Activated CD4-positive, CD25-positive, alpha-beta regulatory T cell treated with anti-CD3 and anti-CD28 coated beads, Interleukin-2, amount 50 U/mL, for 16 hours (primary cell): ENCODE measurements at regions not wholly inside any gene's neighbourhood (a gene's known extent, or its start where the extent isn't known, plus 50 kb on each side); places are given as distances from the start of the nearest gene placed in this dataset.
"Not testable (repeated sequence)": the region's sequence is repeated elsewhere in the genome, so short reads cannot be mapped to it uniquely, and the experiment has no call there.

Experiments used
- DNase-seq: peaks from one replicate; pipeline ENCODE4 v3.0.0-alpha.2; 2020; ENCODE audit warnings: low read depth, low spot score

DNA sequence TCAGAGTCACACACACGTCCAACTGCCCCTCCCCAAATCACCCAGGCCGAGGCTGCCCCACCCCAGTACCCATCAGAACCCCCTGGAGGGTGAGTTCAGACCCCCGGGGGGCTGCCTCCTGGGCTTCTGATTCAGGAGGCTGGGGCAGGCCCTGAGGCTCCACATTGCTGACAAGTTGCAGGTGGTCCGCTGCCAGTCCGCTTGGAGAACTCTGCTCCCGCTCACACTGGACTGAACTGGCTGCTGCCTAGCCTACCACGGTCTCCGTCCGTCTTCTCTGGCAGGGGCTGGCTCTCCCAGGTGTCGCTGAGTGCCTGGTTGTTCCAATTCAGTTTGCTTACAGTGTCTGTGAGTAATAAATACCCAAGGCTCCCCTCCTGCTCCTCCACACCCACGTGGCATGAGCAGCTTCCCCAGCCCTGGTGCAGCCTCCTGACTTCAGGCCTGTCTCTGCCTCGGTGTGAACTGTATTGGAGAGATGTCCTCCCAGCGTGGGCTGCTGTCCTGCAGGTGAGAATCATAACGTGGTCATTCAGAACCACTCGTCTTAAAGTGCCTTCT lies 163.4 kb downstream of the LAT start:
- DNase-seq: no peak

DNA sequence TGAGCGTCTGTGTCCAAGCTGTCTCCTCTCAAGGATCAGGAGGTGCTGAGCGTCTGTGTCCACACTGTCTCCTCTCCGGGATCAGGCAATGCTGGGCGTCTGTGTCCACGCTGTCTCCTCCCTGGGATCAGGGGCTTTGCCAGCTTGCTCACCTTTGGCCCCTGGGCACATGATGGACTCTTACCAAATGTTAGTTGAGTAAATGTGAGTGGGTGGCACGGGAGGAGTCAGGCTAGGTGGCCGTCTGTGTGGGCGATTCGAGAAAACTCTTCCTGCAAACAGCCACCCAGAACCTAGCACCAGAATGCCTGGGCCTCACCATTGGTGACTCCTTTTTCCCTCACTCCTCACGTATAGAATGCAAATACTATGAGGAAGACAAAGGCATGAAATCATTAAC lies 162.9 kb downstream of the LAT start:
- DNase-seq: not testable (repeated sequence)

DNA sequence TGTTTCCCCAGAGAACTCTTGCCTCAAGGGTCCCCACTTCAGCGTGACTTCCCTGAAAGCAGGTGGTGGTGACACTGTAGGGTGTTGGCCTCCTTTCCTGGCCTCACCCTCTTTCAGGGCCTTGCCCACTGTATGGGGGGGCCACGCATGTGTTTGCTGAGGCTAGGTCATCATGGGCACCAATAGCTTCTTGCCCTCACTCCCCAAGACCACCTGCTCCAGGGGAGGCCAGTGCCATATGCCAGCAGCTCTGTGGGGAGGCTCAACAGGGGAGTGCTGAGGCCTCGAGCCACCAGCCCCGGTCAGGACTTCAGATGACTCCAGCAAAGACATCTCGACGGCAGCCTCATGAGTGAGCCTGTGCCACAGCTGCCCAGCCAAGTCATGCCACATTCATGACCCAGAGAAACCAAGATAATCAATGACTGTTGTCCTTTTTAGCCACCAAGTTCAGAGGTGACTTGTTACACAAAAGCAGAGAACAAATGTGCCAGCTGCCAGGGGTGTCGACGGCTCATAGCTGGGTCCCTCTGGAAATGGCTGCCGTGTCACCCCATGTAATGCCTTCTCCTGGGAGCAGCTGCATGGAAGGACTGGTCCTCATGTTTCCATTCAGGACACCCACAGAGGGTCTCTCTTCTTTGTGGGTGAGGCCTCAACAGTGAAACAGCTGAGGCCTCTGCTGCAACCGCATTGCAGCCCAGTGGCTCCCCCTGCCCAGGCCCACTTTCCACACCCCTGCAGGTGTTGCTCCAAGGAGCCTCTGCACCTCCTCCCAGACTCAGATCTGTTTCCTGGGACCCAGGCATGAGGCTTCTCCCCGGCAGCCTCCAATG lies 162.2 kb downstream of the LAT start:
- DNase-seq: not testable (repeated sequence)

DNA sequence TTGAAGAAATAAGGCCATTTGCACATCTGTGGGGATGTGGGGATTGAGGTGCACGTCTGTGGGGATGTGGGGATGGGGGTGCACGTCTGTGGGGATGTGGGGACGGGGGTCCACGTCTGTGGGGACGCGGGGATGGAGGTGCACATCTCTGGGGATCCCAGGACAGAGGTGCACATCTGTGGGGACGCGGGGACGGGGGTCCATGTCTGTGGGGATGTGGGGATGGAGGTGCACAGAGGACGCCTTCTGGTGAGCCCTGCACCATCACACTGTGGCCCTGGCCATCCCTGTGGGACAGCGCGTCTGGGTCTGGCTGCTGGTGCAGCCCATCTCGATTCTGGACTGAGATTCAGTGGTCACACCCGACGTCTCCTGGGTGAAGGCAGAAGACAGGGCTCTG lies 161.4 kb downstream of the LAT start:
- no peak for DNase-seq

DNA sequence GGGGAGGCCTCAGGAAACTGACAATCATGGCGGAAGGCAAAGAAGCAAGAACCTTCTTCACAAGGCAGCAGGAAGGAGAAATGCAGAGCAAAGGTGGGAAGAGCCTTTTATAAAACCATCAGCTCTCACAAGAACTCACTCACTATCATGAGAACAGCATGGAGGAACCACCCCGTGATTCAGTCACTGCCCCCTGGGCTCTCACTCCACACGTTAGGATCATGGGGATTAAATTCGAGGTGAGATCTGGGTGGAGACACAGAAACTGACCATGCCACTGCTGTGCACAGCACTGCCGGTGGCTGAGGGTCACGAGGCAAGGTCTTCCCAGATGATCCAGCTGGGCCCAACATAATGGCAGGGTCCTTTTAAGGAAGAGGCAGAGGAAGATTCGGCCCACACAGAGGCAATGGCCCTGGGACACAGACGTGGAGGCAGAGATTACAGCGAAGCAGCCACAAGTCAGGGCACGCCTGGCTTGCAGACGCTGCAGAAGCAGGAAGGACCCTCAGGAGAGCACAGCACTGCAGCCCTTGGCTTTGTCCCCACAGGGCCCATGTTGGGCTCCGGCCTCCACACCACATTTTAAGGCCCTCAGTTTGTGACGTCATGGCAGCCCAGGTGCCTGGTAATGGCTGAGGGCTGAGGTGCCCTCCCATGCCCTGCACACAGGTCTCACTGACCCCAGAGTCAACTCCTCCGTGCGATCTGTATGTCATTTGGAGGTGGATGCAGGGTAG lies 160.8 kb downstream of the LAT start:
- not testable (repeated sequence) for DNase-seq

DNA sequence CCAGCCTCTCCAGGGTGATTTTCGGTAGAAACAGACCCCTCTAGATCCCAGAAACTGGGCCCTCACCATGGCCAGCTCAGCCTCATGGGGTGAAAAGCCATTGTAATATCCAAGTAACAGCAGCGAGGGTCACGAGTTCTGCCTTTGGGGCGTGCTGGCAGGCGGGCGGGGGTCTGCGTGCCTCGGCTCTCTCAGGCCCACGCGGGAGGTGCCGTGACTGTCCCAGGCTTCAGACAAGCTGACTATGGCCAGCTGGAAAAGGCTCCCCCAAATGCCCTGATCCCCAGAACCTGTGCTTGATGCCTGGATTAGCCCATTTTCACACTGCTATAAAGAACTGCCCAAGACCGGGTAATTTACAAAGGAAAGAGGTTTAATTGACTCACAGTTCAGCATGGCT lies 160.2 kb downstream of the LAT start:
- not testable (repeated sequence) for DNase-seq

DNA sequence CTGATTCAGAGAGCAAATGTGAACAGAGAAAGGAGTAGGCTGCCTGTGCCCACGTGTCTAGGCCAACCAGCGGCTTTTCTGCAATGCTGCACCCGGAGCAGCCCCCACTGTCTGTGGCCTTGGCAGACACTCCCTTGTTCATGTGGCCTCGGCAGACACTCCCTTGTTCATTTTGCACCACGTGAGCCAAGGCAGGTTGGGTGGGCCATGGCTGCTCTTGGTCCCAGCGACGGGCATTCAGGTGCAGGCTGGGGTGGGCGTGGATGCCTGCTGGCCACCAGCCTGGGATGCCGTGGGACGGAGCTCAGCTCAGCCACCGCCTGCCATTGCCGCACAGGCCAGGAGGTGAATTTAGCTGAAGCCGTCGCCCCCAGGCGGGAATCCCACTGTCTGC lies 159.8 kb downstream of the LAT start:
- not testable (repeated sequence) for DNase-seq

DNA sequence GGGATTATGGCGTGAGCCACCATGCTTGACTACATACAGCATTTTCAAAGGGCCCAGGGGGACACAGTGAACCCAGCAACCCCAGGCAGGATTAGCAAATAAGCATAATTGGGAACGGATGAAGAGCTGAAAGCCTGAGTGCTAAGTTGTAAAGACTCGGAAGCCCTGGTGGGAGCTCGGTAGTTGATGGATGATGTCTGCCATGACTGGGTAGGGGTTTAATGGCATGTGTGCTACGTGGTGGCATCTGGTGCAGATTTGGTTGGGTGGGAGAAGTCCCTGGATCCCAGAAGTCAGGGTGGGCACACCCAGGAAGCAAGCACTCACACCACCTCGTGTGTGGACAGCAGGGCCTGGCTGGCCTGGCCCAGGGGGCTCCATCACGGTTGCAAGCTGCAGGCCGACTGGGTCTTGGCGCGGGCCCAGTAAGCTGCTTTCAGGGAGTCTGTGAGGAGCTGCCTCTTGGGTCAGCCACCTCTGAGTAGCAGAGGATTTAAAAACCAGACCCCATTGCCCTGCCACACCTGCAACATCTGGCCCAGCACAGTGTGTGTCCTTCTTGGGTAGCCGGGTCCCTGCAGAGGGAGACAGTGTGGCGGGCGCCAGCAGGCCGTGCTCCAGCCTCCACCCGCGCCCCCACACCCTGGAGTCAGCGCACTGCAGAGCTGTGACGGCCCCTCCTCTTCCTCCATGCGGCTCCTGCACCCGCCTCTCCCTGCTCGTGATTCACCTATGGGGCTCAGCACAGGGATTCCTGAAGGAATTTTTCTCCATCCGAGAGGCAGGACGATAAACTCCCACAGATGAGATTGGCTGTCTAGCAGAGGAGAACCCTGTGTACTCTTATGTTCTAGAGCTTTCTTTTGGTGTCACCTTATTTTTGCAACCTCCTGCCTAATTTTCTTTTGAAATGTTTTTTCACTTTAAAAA lies 159.2 kb downstream of the LAT start:
- not testable (repeated sequence) for DNase-seq

DNA sequence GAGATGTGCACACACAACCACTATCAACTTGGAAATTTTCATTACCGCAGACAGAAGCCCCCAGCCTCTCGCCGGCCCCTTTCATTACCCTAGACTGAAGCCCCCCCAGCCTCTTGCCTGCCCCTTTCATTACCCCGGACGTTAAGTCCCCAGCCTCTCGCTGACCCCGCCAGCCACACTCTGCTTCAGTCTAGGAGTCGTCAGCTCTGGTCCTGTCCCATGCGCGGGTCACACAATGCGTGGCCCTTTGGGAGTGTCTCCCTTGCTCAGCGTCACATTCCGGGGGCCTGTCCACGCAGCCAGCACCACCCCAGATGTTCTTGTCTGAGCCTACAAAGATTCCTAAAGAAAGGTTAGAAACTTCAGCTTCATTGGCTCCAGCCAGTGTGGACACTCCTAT lies 157.7 kb downstream of the LAT start:
- not testable (repeated sequence) for DNase-seq

DNA sequence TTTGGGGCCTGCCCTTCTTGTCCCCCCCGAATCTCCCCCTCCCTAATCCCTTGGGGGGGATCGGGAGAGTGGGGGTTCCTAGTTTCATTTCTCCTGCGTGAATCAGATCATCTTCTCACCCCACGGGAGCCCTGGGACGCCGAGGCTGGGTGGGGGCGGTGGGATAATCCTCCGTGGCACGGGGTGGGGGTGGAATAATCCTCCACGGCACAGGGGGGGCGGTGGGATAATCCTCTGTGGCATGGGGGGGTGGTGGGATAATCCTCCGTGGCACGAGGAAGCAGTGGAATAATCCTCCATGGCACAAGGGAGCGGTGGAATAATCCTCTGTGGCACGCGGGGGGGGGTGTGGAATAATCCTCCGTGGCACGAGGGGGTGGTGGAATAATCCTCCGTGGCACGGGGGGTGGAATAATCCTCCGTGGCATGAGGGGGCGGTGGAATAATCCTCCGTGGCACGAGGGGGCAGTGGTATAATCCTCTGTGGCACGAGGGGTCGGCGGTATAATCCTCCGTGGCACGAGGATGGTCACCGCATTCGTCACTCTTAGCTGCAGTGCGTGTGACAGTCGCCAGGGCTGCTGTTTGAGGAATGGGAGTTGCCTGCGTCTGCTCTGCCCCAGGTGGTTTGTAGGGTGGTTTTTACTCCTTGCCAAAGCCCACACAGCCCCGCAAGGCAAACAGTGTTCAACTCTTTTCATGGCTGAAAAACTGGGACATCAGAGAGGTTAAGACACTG lies 156.9 kb downstream of the LAT start:
- DNase-seq: no peak

DNA sequence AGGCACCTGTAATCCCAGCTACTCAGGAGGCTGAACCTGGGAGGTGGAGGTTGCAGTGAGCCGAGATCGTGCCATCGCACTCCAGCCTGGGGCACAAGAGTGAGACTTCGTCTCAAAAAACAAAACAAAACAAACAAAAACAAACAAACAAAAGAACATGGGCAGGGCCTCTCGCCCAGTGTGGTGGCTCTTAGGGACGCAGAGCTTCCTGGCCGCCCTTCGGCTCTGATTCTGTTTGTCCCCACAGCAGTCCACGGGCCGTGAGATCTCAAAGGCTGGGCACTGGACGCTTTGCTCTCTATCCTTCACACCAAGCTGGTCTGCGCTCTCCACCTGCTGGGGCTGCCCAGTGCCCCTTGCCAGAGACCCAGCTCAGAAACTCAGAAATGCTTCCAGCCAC lies 156.3 kb downstream of the LAT start:
- DNase-seq: not testable (repeated sequence)

DNA sequence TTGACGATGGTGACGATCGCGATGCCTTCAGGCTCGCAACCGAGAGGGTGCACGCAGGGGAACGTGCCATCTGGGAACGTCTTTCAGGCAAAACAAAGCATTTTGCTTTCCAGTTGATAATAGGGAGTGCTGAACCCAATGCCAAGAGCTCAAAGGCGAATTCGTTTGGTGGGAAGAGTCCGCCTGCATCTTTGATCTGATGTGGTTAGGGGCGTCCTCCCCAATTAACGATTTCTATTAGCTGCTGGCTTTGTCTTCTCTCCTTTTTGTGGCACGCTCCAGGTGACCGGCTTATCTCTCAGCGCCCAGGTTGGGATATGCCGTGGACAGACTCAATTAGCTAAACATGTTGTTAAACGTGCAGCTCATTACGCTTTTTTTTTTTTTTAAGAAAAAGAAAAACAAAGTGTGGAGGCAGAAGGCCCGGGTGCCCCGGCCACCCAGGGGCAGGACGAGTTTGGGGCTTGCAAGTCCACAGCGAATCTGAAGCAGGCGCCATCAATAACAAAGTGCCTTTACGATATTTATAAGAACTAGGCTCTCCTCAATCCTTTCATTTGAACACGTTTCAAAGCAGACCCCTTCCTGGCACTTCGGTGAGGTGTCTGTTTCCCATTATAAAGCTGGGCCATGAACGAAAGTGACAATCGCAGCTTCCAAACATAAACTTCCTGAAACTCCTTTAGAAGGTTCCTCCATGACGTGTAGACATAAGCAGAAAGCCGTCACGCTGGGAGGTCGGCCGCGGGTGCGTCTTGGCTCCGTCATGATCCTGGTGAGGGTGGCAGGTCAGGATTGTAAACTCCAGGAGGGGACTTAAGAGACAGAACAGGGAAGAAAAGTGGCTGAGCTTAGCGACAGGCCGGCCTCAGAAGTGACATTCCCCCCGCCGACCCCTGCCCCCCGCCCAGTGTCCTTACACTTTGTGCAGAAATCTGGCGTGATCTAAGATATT lies 155.3 kb downstream of the LAT start:
- DNase-seq: not testable (repeated sequence)

DNA sequence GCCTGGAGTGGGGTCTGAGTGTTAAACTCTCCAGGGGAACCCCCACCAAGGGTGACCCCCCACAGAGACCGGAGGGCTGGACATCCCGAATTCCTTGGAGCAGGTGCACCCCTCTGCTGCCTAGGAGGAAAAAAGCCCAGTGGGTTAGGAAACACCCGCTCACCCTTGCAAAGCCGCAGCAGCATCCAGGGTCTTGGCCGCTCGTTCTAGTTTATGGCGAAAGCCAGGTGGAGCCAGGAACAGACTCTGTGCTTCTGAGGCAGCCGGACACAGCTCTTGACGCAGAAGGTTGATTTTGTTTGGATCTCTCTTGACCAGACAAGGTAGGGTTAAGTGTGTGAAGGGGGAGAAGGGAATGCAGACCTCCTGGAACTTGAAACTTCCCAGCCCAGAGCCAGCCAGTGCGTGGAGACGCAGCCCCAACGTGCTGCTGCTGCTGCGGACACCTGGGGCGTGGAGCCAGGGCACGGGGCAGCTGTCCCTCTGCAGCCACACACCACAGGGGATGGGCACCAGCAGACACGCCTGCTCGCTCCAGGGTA lies 154.5 kb downstream of the LAT start:
- no peak for DNase-seq

DNA sequence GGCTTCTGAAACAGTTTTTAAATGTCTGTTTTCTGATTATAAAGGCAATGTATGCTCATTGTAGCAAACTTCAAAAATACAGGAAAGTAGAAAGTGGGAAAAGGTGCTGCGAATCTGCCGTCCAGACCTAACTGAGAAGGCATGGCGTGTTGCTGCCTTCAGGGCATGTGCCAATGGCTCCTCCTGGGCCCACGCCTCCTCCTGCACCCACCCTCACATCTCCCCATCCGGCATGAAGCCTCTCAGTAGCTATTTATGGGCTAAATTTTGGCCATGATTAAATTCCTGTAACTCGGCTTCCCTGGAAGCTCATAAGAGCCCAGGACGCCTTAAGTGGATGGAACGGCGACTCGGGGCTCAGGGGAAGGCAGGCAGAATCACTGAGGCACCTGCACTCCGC lies 153.8 kb downstream of the LAT start:
- DNase-seq: not testable (repeated sequence)

DNA sequence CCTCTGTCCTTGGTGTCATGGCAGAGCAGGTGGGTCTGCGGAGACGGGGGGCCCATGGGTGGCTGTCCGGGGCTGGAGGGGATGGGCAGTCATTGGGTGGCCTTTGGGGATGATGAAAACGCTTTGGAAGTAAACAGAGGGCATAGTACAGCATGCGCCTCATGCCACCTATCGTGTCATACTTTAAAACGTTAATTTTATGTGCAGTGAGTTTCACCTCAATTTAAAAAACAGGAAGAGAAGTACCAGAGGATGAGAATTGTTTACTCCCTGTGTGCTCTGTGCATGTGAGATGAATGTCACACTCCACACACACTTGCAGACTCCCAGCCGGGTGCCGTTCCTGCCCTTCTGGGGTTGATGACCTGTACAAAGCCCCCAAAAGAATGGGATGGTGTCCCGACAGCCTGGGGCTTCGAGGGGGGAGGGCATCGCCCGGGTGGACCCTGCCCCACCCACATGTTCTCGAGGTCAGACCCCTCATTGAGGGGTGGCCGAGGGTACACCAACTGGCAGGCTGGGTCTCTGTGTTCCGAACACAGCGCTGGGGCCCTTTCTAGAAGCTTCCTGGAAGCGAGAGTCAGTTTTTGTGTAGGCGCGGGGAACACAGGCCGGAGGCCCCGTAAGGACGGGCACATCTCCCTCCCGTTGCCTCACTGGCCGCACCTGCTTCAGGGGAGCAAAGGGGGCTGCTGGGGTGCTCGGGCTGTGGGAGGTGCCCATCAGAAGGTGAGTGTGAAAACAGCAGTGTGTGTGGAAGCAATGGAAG lies 153.2 kb downstream of the LAT start:
- DNase-seq: not testable (repeated sequence)

DNA sequence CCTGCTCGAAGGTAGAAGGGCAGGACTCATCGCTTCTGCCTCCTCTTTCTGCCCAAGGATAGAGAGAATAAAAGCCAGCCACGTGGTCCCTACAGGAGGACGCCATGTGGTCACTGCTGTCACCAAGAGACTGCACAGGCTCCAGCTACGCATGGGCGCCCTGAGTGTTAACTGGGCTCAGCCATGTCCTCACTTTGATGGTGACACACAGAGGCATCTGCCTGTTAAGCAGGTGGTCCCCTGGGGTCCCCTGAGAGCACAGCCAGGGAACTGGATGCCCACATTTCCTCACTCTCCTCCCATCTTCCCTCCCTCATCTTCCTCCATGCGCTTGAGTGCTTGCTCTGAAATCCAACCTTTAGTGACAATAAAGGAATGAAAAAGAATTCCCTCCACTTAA lies 152.6 kb downstream of the LAT start:
- not testable (repeated sequence) for DNase-seq

DNA sequence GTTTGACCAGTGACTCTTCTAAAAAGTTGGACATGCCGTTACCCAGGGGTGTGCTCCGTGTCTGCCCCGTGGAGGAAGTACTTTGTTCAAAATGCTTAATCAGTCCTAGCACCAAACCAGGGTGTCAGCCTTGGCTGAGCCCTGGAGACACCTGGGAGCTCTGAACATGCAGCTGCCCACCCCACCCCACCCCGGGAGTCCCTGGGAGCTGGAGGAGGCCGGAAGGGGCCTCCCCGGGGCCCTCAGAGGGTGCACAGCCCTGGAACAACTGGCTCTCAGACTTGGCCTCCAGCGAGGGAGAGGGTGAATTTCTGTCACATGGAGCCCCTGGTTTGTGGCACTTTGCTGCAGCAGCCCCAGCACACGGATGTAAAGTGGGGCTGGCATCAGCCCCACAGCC lies 152.1 kb downstream of the LAT start:
- not testable (repeated sequence) for DNase-seq

DNA sequence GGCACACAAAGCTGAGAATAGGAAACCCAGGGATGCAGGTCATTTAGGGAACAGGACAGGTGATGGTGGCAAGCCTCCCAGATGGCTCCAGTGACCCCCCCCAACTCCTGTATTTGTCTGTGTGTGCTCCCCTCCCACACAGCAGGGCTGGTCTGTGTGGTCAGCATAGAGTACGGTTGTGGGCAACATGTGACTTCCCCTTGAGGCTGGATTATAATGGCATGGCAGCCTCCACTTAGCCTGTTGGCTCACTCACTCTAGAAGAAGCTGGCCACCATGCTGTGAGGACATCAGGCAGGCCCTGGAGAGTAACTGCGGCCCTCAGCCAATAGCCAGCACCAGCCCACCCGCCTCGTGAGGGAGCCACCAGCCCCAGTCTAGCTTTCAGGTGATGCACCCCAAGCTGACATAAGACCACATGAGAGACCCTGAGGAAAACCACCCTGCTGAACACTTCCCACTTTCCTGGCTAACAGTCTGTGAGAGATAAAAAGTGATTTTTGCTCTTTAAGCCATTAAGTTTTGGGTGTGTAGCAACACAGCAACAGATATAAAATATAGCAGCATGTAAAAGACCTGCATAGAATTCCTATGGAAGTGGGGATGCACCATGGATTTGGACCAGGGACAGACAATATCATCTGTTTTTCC lies 151.3 kb downstream of the LAT start:
- DNase-seq: not testable (repeated sequence)
